HG02885 (cell line): ENCODE measurements at regions not wholly inside any gene's neighbourhood (a gene's known extent, or its start where the extent isn't known, plus 50 kb on each side); places are given as distances from the start of the nearest gene placed in this dataset.
"Not testable (repeated sequence)": the region's sequence is repeated elsewhere in the genome, so short reads cannot be mapped to it uniquely, and the experiment has no call there.

ENCODE experiments used
- ATAC-seq: cut with Tn5 transposase; IDR thresholded peaks from one replicate; pipeline ENCODE4 v1.9.1; 2021; ENCODE audit warnings: mild to moderate bottlenecking; ENCODE audit not compliant: unreplicated experiment, poor library complexity

DNA sequence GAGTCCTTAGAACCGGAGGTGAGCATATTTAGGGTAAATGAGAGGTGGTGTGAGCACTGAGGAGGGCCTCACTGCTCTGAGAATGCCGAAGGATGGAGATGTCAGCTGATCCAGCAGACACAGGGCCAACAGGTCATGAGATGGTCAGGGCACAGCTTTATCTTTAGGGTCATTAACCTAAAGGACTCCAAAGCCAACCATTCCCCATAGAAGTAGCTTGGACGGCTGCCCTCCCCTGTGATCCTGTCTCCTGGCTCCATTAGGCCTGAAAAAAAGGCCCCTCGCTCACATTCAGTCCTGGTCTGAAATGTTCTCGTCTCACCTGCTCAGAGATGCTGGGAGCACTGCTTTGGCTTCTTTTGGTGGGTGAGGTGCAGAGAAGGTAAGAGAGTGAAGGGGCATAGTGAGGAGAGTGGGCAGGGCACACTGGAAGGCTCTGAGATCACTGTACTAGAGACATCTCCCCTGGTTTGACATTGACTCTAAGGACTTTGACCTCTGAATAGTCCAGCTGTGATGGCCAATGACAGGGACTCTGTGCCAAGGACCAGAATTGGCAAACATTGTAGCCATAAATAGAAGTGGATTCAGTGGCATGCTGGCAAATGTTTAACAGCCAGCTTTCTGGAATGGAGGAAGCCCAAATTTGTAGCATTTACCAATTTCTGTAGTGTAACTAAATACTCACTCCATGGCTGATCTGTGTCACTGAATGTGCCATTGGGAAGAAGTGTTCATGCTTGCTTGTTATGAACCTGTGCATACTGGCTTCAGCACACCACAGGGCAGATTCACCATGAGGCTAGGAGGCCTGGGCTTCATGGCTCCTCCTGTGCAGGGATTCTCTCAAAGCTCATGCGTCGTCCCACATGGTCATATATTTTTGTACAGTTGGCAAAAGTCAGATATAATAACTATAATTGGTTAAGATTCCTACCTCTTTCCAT, 76.2 kb upstream of the MRPS22 start:
- no peak for ATAC-seq

DNA sequence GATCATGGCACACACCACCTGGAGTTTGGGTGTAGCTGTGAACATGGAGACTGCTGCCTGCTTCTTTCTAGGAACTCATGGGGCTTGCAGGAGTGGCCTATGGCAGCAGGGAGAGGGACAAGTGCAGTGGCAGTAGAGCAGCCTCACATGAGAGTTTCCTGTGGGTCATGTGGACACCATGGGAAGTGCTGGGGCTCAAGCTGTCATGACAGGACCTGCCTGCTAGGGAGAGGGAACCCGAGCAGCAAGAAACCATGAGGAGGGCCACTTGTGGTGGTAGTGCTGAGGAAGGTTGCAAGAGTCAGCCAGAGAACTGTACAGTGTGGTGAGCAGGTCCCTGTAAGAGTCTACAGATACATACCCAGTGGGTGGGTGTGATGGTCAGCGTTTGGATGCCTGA, 73.8 kb upstream of the MRPS22 start:
- ATAC-seq, result no peak

GRCh38 chr3:139270652-139271051, 73.2 kb upstream of the MRPS22 start:
- ATAC-seq, result not testable (repeated sequence)

- no peak for ATAC-seq
Observed at GRCh38 chr3:139280027-139280671, 63.7 kb upstream of the MRPS22 start.

DNA sequence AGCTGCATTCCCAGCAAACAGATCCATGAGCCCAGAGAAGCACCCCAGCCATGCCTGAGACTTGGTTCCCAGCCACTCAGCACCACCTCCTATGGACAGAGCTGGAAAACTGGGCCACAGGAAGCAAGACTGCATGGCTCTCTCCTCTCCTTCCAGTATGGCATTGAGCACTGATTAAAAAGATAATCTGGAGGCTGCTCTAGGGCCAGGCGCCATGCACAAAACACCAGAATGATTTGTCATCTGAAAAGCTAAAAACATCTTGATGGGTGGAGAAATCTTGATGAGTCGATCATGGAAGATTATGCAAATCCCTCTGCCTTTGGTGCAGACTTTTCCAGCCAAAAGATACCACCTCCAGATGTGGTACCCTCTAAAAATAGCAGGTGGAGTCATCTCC, 62.7 kb upstream of the MRPS22 start:
- no peak for ATAC-seq

DNA sequence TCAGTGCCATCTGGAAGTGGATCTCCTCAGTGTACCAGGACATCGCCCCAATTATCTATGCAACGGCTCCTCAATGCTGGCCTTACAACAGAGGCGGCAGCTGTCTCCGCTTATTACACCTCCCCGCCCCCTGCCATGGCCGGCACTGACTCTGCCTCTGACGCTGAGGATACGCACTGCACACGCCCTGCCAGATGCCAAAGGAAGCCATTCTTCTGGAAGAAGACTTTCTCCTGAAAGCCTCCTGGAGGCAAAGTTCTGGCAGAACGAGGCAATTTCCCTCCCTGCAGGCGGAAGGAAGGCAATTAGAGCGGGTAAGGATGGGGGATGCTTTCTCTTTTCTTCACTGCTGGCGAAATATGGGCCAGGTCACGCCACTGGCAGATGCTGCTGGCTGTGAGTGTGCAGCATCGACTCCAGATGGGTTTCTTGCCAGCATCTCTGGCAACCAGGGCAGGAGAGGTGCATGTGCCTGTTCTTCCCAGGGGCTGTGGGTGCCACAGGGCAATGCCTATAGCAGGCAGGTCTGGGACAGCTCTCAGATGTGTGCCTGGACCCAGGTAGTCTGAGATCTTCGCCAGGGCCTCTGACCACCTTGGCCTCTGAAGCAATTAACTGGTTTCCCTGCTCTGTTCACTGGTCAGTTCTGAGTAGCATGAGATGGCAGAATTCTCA, 62.2 kb upstream of the MRPS22 start:
- no peak for ATAC-seq

DNA sequence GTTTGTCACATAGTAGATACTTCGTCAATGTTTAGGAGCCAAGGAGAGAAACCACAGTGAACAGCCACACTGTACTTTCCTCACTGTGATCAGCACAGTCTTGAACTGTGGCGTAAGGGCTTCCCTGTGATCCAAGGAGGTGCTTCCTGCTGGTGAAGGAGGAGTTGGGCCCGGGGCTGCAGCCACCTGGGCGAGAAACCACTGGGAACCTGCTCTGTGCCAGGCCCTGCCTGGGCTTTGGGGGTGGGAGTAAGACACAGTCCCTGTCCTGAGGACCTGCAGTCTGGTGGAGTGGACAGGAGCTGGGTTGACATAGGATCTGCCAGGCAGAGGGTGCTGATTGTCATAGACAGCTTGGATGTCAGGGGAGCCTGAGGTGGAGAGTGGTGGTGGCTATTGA, 60.5 kb upstream of the MRPS22 start:
- ATAC-seq, result no peak

GRCh38 chr3:139284221-139284620, 59.6 kb upstream of the MRPS22 start:
- no peak for ATAC-seq

GRCh38 chr3:139285691-139286090, 58.1 kb upstream of the MRPS22 start:
- ATAC-seq, result no peak

GRCh38 chr3:139286241-139286640, 57.6 kb upstream of the MRPS22 start:
- ATAC-seq, result no peak

- ATAC-seq, result no peak
Observed at GRCh38 chr3:139286825-139287224, 57.0 kb upstream of the MRPS22 start.

DNA sequence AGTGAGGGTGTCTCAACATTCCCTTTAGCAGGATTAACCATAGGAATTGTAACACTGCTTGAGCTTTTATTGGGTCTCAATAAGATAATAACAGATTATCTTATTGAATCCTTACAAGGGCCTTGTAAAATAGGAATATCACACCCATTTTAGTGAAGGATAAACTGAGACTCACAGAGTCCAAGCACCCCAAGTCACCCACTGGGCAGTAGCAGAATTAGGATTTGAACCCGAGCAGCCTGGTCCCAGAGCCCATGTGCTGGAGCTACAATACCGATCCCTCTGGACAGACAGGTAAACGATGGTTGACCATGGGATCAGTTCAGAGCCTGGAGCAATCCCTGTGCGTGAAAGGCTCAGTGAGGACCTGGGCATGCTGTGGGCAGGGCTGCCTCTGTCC, 56.3 kb upstream of the MRPS22 start:
- ATAC-seq, result no peak

DNA sequence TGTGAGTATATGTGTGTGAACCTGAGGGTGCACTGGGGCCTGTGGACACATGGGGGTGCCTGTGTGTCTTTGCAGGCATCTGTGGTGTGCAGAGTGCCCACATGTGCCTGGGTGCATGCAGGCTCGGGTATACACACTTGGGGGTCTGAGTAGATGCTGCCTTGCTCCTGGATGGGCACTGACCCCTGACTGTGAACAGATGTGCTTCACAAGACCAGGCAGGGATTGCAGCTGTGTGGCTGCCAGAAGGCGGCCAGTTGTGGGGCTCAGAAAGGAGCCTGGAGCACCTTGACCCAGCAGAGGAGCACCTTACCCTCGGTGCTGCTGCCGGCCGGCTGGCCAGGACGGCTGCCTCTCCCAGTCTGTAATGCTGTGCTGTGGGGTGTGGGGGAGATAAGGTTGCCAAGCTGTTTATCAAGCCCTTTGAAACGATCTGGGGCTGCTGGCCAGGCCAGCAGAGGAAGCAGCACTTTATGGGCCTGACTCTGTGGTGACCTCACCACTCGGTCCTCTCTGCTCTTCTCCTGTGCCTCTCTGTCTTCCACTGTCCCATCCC, 55.5 kb upstream of the MRPS22 start:
- no peak for ATAC-seq

GRCh38 chr3:139289860-139290524, 53.8 kb upstream of the MRPS22 start:
- ATAC-seq, result no peak

DNA sequence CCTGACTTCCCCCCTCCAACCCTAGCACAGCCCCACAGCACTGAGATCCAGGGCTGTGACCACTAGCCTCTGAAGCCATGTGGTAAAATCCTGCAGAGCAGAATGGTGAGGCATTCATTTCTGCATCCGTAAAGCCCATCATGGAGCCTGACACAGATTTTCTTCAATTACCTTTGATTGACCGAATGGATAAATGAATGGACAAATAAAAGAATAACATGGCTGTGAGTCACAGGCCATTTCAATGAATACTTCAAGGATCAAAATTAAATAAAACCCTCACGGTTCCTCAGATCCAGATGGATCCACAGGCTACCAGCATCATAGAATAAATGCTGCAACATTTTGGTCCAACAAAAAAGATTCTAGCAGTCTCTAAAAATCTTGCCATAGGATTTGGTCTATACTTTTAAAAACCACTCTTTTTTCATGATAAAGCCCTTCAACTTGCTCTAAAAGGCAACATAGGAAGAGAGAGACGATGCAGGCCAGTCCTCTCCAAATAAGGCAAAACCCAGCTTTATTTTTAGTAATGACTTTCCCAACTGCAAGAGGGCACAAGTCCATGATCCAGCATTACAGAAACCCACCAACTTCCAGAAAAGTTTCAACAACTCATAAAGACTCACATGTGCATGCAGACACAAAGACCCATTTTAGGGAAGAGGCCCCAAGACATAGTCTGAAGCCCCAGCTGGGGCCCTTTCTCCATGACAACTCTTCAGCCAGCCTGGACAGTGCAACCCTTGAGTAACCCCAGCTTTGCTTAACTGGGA, 52.4 kb upstream of the MRPS22 start:
- ATAC-seq, result no peak

DNA sequence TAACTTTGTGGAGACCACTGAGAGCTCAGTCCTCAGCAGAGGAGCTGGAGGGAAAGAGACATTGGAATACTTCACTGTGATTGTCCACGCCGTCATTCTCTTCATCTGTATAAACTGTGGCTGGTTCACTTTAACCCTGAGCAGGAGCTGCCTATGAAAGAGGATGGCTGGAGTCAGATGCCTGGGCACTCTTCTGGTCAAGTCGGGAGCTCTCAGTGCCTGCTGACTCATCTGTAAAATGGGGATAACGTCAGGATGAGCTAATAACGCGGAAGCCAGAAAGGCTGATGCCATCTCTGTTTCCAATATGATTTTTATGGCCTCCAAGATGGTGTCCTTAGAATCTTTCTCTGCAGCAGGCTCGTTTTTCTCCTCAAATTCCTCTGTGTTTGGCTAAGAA, 51.6 kb upstream of the MRPS22 start:
- ATAC-seq, result no peak

- no peak for ATAC-seq
Observed at GRCh38 chr3:139292711-139293664, 50.8 kb upstream of the MRPS22 start.

DNA sequence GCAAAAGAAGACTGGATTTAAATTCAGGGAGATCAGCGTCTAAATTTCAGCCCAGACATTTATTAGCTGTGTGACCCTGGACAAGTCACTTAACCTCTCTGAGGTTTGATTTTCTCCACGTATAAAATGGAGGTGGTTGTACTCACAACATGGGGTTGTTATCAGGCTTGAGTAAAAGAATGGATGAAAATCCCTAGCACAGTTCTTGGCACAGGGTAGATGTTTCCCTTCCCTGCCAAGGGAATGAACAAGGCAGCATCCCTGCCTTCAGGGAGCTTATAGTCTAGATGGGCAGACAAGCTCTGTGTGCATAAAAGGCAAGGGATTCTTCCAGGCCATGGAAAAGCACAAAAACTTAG, 50.2 kb upstream of the MRPS22 start:
- ATAC-seq, result no peak
